AG04449 (cell line): ENCODE measurements at regions not wholly inside any gene's neighbourhood (a gene's known extent, or its start where the extent isn't known, plus 50 kb on each side); places are given as distances from the start of the nearest gene placed in this dataset.

Source experiments
- CTCF ChIA-PET: fragments of 350-600 bp; formaldehyde crosslinking; extraction: SDS; loops from one replicate; lab custom pipeline; 2021; ENCODE audit warnings: antibody characterized with exemption; lab: Yijun Ruan, JAX
- POLR2A ChIA-PET: fragments of 400-600, 350-600 bp; formaldehyde crosslinking; extraction: SDS; loops from one replicate; lab custom pipeline; 2020; ENCODE audit warnings: antibody characterized with exemption, inconsistent platforms; lab: Yijun Ruan, JAX
- DNase-seq: peaks from one replicate; pipeline ENCODE4 v3.0.0-alpha.2; 2010; ENCODE audit warnings: low read depth, low spot score
- H3K4me3 ChIP-seq: 2 replicates; pipeline ENCODE4 v1.5.1; 2011; ENCODE audit warnings: low read depth, mild to moderate bottlenecking, control low read depth, low read length
- CTCF ChIP-seq: IDR thresholded peaks from one replicate; pipeline ENCODE4 v1.5.1; 2011; ENCODE audit warnings: mild to moderate bottlenecking, moderate library complexity, low read length, control low read depth, inconsistent platforms; ENCODE audit not compliant: insufficient read depth; ENCODE audit errors: missing control alignments

GRCh38 chr7:108627476-108628051 is 57.9 kb downstream of the DNAJB9 start:
- ChIA-PET POLR2A (no interaction called here), CTCF (no interaction called here)
- no peak for TF ChIP-seq CTCF
- no peak overlapping the region for H3K4me3 ChIP-seq
- DNase-seq = no peak

DNA sequence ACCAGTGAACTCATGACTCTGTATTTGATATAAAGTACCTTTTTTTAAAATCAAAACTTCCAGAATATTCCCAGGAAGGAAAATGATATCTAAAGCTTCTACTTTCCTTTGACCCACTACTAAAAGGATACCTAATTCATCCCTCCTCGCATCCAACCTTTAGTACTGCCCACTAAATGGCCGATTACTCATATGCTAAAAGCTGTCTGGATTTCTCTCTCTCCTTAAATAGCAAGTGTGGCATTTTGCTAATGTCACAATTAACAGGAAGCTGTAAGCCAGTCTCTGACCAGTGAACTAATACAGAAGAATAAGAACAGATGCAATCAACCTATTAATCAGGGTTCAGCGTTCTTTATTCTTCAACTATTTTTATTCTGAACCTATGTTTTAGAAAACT is 59.0 kb downstream of the DNAJB9 start:
- ChIA-PET POLR2A (no interaction called here), CTCF (interaction anchor here (1.5 kb wide), 1 partner anchor 36 kb away, joined by 3 read pairs; no protein-coding TSS in a partner anchor)
- no peak for TF ChIP-seq CTCF
- no peak overlapping the region for H3K4me3 ChIP-seq
- no peak for DNase-seq

DNA sequence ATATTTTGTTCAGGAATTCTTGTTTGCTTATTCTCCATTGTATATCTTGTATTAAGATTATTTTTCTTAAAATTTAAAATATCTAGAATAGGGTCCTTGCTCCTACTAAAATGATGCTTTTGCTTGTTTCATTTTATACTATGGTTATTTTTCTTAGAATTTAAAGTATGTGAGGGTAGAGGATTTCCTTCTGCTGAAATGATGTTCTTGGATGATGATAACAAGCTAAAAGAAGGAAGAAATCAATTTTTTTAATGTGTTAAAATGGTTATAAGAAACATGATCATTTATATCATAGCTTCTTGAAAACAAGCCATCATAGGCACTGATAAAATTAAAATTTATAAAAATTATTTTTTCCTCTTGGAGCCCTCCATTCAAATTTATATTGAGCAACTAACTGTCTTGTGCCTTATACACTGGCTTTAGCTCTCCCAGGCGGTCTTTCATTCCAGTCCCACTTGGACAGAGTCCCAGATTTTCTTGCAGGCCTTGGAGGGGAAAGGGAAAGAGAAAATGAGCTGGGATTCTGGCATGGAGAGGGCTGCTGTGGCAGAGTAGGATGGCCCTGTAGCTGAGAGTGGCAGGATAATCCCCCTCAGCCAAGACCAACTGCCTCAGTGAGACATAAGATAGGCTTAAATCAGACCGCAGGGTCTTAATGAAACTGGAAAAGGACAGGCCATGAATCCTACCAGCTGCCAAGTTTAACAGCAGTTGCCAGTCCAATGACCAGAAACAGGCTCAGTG is 60.2 kb downstream of the DNAJB9 start:
- H3K4me3 ChIP-seq = no peak overlapping the region
- ChIA-PET CTCF (interaction anchor here (1.4 to 1.5 kb wide), 2 partner anchors 9 to 37 kb away, joined by 3 read pairs; no protein-coding TSS in a partner anchor), POLR2A (no interaction called here)
- TF ChIP-seq CTCF = no peak
- DNase-seq = no peak

- TF ChIP-seq CTCF = no peak
- H3K4me3 ChIP-seq = no peak overlapping the region
- POLR2A ChIA-PET = no interaction called here
- no peak for DNase-seq
- CTCF ChIA-PET = no interaction called here
These were observed 64.4 kb downstream of the DNAJB9 start for GRCh38 chr7:108634036-108634435.

DNA sequence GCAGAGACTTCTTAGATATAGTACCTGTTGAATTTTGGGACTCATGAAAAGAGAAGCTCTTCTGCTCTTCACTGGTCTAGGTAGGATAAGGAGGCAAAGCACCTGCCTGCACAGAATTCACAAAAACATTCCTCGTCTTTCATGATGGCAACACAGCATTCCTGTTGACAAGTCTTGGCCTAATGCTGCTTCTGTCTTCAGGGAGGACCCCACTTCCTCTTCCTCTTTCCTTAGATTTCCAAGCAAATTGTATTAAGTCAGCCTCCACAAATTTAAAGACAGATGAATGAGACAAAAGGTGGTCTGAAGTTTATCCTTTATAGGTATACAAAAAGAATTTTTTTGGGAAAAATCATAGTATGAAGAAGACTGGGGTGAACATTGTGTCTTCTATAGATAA is 64.9 kb downstream of the DNAJB9 start:
- TF ChIP-seq CTCF = no peak
- no peak overlapping the region for H3K4me3 ChIP-seq
- ChIA-PET POLR2A (no interaction called here), CTCF (no interaction called here)
- DNase-seq = no peak

DNA sequence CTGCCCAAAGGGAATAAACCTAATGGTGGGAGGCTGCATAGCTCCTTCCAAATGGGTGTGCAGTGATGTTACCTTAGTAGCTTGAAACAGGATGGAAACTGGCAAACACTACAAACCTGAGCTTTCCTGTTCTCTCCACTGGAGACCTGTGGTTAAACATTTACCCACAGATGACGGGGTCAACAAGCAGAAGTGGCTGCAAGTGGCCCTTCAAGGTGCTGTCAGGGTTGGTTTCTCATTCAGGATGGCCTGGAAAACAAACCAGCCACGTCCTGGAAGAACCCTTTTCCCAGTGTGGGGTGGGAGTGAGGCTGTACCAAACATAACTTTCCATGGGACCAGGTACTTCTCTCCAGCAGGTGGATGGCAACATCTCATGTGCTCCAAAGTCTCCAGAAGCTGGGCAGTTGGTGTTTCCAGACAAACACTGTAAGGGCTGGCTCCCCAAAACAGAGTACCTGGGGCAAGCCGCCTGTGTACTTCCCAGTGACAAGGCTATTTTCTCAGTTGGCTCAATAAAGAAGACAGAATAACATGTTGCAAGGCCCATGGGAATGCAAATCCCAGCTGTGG is 67.5 kb downstream of the DNAJB9 start:
- no peak overlapping the region for H3K4me3 ChIP-seq
- ChIA-PET POLR2A (no interaction called here), CTCF (no interaction called here)
- no peak for TF ChIP-seq CTCF
- no peak for DNase-seq
